ENCODE measurements at regions not wholly inside any gene's neighbourhood (a gene's known extent, or its start where the extent isn't known, plus 50 kb on each side); places are given as distances from the start of the nearest gene placed in this dataset.

DNA sequence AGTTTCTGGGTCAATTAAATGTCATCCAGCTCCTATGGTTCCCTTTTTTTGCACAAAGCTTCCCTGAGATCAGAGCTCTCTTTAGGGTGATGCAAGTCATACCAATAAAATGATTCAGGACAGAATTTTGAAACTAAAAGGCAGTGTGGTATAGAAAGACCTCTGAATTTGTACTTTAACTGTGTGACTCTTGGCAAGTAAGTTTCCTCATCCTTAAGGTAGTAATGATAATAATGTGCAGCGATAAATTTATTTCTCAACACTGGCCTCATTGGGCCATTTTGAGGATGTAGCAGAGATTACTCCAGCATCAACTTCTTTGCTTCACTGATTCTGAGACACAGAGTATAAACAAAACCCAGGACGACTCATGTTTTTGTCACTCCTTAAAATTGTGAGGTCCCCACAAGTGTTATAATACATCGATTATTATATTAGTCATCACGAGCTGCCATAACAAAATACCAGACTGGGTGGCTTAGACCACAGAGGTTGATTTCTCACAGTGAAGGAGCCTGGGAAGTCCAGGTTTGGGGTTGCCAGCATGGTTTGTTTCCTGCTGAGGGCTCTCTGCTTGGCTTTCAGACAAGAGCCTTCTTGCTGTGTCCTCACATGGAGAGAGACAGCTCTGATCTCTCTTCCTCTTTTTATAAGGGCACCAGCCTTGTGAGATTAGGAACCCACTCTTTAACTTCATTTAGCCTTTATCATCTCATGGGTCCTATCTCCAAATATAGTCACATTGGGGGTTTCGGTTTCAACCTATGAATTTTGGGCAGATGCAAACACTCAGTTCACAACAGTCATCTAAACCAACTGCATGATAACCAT is 293.0 kb downstream of the ZNF608 start:
- DNase-seq, result peak in 1 of 3 donors; percentile 31
- H3K4me3 ChIP-seq, result no peak overlapping the region
- H3K36me3 ChIP-seq, result no peaks in the 10 kb centered on the region
- no peaks in the 10 kb centered on the region for H3K27me3 ChIP-seq
- H3K9me3 ChIP-seq, result no peaks in the 10 kb centered on the region
- TF ChIP-seq, protein P1, sequence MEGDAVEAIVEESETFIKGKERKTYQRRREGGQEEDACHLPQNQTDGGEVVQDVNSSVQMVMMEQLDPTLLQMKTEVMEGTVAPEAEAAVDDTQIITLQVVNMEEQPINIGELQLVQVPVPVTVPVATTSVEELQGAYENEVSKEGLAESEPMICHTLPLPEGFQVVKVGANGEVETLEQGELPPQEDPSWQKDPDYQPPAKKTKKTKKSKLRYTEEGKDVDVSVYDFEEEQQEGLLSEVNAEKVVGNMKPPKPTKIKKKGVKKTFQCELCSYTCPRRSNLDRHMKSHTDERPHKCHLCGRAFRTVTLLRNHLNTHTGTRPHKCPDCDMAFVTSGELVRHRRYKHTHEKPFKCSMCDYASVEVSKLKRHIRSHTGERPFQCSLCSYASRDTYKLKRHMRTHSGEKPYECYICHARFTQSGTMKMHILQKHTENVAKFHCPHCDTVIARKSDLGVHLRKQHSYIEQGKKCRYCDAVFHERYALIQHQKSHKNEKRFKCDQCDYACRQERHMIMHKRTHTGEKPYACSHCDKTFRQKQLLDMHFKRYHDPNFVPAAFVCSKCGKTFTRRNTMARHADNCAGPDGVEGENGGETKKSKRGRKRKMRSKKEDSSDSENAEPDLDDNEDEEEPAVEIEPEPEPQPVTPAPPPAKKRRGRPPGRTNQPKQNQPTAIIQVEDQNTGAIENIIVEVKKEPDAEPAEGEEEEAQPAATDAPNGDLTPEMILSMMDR (IDR thresholded peaks at IDR 0.05), result no peak
- no peak for TF ChIP-seq POLR2A (IDR thresholded peaks at IDR 0.05)
- H3K4me1 ChIP-seq, result peaks cover 0 to 7% (median 0%) of the 10 kb centered on the region in 4 donors
- H3K27ac ChIP-seq, result peak overlapping the region in 1 of 4 donors; percentile 18

DNA sequence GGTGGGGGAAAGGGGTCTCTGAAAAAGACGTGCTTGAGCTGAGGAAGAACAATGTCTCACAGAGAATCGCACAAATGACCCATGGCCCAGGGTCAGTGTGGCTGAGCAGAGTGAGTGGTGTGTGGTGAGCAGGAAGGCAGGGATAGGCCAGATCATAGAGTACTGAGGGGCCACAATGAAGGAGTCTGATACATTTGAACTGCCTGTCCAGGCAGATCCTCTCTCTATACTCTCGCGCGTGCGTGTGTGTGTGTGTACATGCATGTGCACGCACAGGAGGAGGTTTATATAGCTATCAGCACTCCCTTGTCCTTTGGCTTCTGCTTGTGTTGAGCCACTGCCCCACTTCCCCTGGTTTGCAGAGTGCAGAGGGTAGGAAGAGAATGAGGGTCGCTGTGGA is 294.0 kb downstream of the ZNF608 start:
- Histone ChIP-seq H3K4me3 (no peak overlapping the region), H3K27me3 (no peaks in the 10 kb centered on the region), H3K27ac (no peak overlapping the region), H3K36me3 (no peaks in the 10 kb centered on the region), H3K4me1 (peaks cover 0 to 7% (median 0%) of the 10 kb centered on the region in 4 donors), H3K9me3 (no peaks in the 10 kb centered on the region)
- DNase-seq, result no peak
- TF ChIP-seq, protein P1 (IDR thresholded peaks at IDR 0.05), result no peak
- no peak for TF ChIP-seq POLR2A (IDR thresholded peaks at IDR 0.05)

DNA sequence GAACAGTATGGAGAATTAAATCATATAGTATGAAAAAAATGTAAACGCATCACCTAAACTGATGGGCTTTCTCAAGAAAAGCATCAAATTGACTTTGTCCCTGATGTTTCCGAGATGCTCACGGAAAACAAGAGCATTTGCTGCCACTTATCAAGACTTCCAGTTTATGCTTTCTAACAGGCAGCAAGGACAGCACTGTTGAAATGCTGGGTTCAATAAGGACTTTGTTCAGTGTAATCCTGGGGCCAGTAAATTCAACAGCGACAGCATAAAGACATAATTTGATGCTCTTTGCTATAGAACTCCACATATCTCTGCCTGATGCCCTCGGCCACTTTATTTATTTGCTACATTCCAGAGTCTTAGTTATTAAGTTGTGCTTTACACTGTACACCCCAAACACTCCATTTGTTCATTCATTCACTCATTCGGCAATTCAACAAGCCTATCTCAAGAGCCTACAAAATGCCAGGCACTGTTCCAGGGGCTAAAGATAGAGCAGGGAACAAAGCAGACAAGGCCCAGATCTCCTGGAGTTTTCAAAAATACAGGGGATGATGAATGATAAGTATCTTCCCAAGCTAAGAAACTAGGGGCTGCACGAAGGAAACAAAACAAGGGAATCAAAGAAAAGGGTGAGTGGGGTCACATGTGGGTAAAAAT is 294.6 kb downstream of the ZNF608 start:
- Histone ChIP-seq H3K27me3 (no peaks in the 10 kb centered on the region), H3K4me3 (no peak overlapping the region), H3K27ac (no peak overlapping the region), H3K36me3 (no peaks in the 10 kb centered on the region), H3K9me3 (no peaks in the 10 kb centered on the region), H3K4me1 (peaks cover 0 to 7% (median 0%) of the 10 kb centered on the region in 4 donors)
- TF ChIP-seq, protein P1 (IDR thresholded peaks at IDR 0.05), result no peak
- TF ChIP-seq POLR2A (IDR thresholded peaks at IDR 0.05), result no peak
- no peak for DNase-seq

DNA sequence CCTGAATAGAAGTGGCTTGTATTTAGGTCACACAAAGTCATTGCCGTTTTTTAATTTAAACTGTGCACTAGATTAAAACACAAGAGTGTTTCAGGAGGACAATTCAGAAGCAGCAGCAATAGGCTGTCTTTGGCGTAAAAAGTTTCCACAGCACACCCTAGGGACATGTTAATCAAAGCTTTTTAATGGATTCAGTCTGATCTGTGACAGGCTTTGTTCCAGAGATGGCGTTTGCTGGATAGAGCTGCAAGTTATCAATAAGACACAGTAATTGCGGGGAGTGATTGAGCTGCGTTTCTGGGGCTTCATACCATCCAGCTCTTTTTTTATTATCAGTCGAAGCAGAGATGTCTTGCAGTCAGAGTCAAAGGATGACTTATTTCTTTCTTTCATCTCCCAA is 300.3 kb downstream of the ZNF608 start:
- TF ChIP-seq, protein P1 (IDR thresholded peaks at IDR 0.05), result no peak
- TF ChIP-seq POLR2A (IDR thresholded peaks at IDR 0.05), result no peak
- no peak for DNase-seq
- H3K27me3 ChIP-seq, result no peaks in the 10 kb centered on the region
- H3K27ac ChIP-seq, result no peak overlapping the region
- no peaks in the 10 kb centered on the region for H3K36me3 ChIP-seq
- no peak overlapping the region for H3K4me3 ChIP-seq
- H3K4me1 ChIP-seq, result no peaks in the 10 kb centered on the region
- H3K9me3 ChIP-seq, result no peaks in the 10 kb centered on the region

DNA sequence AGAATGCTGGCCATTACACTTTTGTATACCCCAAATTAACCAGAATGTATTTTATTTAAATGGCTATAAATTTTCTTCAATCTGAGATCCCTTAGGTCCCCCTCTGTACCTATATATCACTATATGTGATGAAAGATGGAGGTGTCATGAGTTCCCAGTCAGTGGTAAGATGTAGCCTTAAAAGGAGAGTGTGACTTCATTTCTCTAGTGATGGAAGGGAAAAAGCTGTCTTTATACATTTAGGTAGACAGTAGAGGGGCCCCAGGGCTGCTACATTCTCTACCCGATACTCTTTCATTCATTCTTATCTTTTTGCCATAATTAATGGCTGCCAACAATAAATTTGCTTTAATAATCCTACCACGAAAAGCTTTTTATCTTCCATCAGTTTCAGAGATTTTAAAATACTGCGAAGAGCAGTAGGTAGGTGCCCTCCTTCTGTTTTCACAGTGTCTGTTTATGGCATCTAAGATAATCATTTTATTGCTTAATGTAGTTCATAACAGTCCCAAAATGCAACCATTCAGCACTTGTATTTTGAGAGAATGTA is 301.3 kb downstream of the ZNF608 start:
- TF ChIP-seq, protein P1 (IDR thresholded peaks at IDR 0.05), result no peak
- TF ChIP-seq POLR2A (IDR thresholded peaks at IDR 0.05), result no peak
- no peaks in the 10 kb centered on the region for H3K9me3 ChIP-seq

More for the DNA sequence above, 301.3 kb downstream of the ZNF608 start:
- DNase-seq, result no peak
- H3K27me3 ChIP-seq, result no peaks in the 10 kb centered on the region
- no peaks in the 10 kb centered on the region for H3K4me1 ChIP-seq
- H3K4me3 ChIP-seq, result no peak overlapping the region
- H3K27ac ChIP-seq, result no peak overlapping the region
- H3K36me3 ChIP-seq, result no peaks in the 10 kb centered on the region
